Epithelial cell of esophagus (primary cell): ENCODE measurements at regions not wholly inside any gene's neighbourhood (a gene's known extent, or its start where the extent isn't known, plus 50 kb on each side); places are given as distances from the start of the nearest gene placed in this dataset.

Source experiments
- DNase-seq: peaks from one replicate; pipeline ENCODE4 v3.0.0; 2010; ENCODE audit warnings: low read depth
- H3K4me3 ChIP-seq: 2 replicates; pipeline ENCODE4 v1.5.1; 2011; ENCODE audit warnings: mild to moderate bottlenecking, low read length, control low read depth
- TF ChIP-seq, protein P1 (sequence below): IDR thresholded peaks from 2 replicates; pipeline ENCODE4 v1.5.1; 2011; ENCODE audit warnings: low read depth, mild to moderate bottlenecking, low read length, control low read depth, inconsistent platforms; ENCODE audit not compliant: insufficient read depth; ENCODE audit errors: missing control alignments

- no peak overlapping the region for H3K4me3 ChIP-seq
- no peak for DNase-seq
- TF ChIP-seq, protein P1, sequence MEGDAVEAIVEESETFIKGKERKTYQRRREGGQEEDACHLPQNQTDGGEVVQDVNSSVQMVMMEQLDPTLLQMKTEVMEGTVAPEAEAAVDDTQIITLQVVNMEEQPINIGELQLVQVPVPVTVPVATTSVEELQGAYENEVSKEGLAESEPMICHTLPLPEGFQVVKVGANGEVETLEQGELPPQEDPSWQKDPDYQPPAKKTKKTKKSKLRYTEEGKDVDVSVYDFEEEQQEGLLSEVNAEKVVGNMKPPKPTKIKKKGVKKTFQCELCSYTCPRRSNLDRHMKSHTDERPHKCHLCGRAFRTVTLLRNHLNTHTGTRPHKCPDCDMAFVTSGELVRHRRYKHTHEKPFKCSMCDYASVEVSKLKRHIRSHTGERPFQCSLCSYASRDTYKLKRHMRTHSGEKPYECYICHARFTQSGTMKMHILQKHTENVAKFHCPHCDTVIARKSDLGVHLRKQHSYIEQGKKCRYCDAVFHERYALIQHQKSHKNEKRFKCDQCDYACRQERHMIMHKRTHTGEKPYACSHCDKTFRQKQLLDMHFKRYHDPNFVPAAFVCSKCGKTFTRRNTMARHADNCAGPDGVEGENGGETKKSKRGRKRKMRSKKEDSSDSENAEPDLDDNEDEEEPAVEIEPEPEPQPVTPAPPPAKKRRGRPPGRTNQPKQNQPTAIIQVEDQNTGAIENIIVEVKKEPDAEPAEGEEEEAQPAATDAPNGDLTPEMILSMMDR = no peak
Observed at GRCh38 chr2:225797394-225797793, 397.9 kb downstream of the NYAP2 start.

DNA sequence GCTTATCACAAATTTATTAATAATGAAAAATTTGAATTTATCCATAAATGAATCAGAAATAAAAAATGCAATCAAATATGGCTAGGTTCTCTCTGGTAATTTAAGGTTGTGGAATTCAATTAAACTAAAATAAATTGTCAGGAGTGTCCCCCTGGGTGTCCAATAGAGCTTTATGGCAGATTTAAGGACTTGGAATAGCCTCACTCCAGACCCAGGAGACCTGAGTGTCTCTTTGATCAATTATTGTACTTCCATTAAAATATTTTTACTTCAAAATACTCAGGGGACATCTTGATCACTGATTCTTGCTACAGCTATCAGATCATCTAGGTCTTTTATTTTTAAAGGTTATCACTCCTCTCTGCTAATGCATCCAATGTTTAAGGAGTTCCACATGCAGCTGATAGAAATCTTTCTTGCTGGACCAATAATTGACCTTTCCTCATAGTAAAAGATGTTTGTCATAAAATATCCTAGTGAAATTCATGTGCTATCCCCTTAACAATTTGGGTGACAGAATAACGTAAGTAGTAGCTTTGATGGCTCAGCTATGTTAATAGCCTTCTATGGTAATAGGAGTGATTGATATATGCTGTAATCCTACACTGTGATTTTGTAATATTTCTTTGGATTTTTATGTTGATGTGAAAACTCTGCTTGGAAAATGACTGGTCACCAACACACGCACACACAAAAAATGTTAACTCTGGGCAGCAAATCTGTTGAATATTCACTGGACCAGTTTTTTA lies 395.3 kb downstream of the NYAP2 start:
- TF ChIP-seq, protein P1 = no peak
- H3K4me3 ChIP-seq = no peak overlapping the region
- DNase-seq = no peak

GRCh38 chr2:225793736-225794550 lies 394.4 kb downstream of the NYAP2 start:
- TF ChIP-seq, protein P1 = no peak
- DNase-seq = no peak
- H3K4me3 ChIP-seq = no peak overlapping the region

- no peak overlapping the region for H3K4me3 ChIP-seq
- no peak for DNase-seq
- TF ChIP-seq, protein P1 = no peak
Observed at GRCh38 chr2:225788571-225789094, 389.1 kb downstream of the NYAP2 start.

DNA sequence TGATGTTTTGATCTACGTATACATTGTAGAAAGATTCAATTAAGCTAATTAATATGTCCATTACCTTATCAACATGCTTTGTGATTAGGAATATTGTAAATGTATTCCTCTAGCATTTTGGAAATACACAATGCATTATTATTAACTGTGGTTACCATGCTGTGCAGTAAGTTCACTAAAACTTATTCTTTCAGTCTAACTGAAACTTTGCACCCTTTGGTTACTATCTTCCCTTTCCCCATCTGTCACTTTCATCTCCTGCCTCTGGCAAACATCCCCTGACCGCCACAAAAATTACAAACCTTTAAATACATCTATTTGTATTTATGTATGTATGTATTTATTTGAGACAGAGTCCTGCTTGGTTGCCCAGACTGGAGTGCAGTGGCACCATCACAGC lies 388.0 kb downstream of the NYAP2 start:
- TF ChIP-seq, protein P1 = no peak
- DNase-seq = no peak
- no peak overlapping the region for H3K4me3 ChIP-seq

DNA sequence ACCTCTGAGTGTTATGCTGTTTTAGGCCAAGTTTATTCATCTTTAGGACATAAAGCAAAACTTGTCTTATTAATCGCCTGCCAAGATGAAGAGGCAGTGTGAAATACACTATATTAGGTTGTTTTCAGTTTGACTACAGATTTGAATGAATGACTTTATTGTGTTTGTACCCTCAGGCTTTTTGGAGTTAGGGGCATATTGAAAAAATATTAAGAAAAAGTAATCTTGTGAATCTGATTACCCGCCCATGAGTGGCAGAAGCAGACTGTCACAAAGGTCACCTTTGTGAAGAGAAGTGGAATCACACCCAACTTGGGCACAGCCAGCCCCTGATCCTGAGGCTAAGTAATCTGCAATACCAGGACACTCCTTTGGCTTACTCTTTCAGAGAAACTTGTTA lies 382.5 kb downstream of the NYAP2 start:
- H3K4me3 ChIP-seq = no peak overlapping the region
- TF ChIP-seq, protein P1 = no peak
- DNase-seq = no peak

DNA sequence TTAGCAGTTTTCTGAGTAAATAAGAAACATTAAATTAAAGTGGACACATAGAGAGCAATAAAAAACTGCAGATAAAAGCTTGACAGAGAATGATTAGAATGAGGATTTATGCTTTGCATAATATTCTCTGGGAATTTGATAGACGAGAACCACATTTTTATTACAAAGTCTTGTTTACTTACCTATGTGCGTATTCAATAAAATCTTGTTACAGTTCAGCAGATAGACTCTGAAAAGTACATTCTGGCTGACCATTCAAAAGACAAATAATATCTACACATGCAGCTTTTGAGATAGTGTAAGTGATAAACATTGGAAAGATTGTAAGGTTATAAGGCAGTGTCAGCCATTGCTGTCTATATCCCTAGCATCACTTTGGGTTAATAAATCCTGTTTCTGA lies 381.6 kb downstream of the NYAP2 start:
- TF ChIP-seq, protein P1 = no peak
- H3K4me3 ChIP-seq = no peak overlapping the region
- DNase-seq = no peak
